HCT116 (cell line): ENCODE measurements at regions not wholly inside any gene's neighbourhood (a gene's known extent, or its start where the extent isn't known, plus 50 kb on each side); places are given as distances from the start of the nearest gene placed in this dataset.

Experiments used
- ATAC-seq: fragments of 200-7000 bp; cut with Tn5 transposase; 2 replicates; pipeline ENCODE4 v1.9.1; 2020; ENCODE audit warnings: mild to moderate bottlenecking, moderate library complexity
- BruUV-seq: library from RNA; stranded (reverse); fragments of 400-500 nt; replicated peaks from 2 replicates; lab custom pipeline; 2021; lab: Mats Ljungman, UMichigan
- CTCF ChIA-PET: fragments of 300-600 bp; sonication (Branson Sonifier 250); formaldehyde crosslinking; loops from one replicate; lab custom pipeline; 2021; ENCODE audit warnings: antibody characterized with exemption; lab: Charles Lee
- POLR2A ChIA-PET: fragments of 300-600, 350-600 bp; sonication (Branson Sonifier 250); formaldehyde crosslinking; loops from one replicate; lab custom pipeline; 2021; ENCODE audit warnings: antibody characterized with exemption; lab: Charles Lee
- RAD21 ChIA-PET, 2 experiments: fragments of 300-600 bp; sonication (Branson Sonifier 250); formaldehyde crosslinking; loops; one replicate each; lab custom pipeline; 2023; ENCODE audit warnings: low total read pairs in 2 of 2; ENCODE audit not compliant: uncharacterized antibody in 2 of 2, unreplicated experiment in 2 of 2, low non-redundant PET in 1 of 2; lab: Charles Lee
- DNase-seq: peaks from one replicate; pipeline ENCODE4 v3.0.0-alpha.2; 2010; ENCODE audit warnings: low read depth, low spot score
- H2AFZ ChIP-seq: fragments of 200-600 bp; shearing (Covaris generic), sonication (generic); 2 replicates; pipeline ENCODE4 v1.6.1; 2017; ENCODE audit warnings: low read depth, mixed run types, mixed read lengths, antibody characterized with exemption, low read length; ENCODE audit not compliant: poor library complexity, severe bottlenecking
- H3K27ac ChIP-seq: 2 replicates; pipeline ENCODE4 v1.5.1; 2012; ENCODE audit warnings: low read depth, low read length
- H3K27me3 ChIP-seq: fragments of 200-600 bp; sonication (generic); 2 replicates; pipeline ENCODE4 v1.6.1; 2016; ENCODE audit warnings: mixed run types, low read length, mixed read lengths; ENCODE audit not compliant: insufficient read depth
- H3K36me3 ChIP-seq, 2 experiments: fragments of 200-500 bp in 1 of 2; fragments of 200-600 bp in 1 of 2; sonication (Bioruptor generic) in 1 of 2; sonication (generic) in 1 of 2; 2 replicates each; pipeline versions ENCODE4 v1.5.1 to v1.6.1; 2014 to 2016; ENCODE audit warnings: low read length in 2 of 2, inconsistent platforms in 1 of 2, mixed read lengths in 1 of 2, mixed run types in 1 of 2; ENCODE audit not compliant: insufficient read depth in 2 of 2, control insufficient read depth in 1 of 2
- H3K4me1 ChIP-seq, 2 experiments: fragments of 200-600 bp in 1 of 2; sonication (generic) in 1 of 2; 2 replicates each; pipeline versions ENCODE4 v1.5.1 to v1.6.1; 2012 to 2017; ENCODE audit warnings: low read length in 2 of 2, inconsistent platforms in 1 of 2, mild to moderate bottlenecking in 1 of 2, mixed read lengths in 1 of 2, mixed run types in 1 of 2, moderate library complexity in 1 of 2; ENCODE audit not compliant: insufficient read depth in 2 of 2, control insufficient read depth in 1 of 2
- H3K4me2 ChIP-seq: fragments of 200-600 bp; sonication (generic); 2 replicates; pipeline ENCODE4 v1.6.1; 2017; ENCODE audit warnings: mixed run types, low read length, mixed read lengths
- H3K4me3 ChIP-seq, 2 experiments: fragments of 200-600 bp in 1 of 2; sonication (generic) in 1 of 2; replicated peaks in 1 of 2; 2 replicates each; pipeline ENCODE4 v1.5.1; 2011 to 2016; ENCODE audit warnings: low read length in 2 of 2, control low read depth in 1 of 2, low read depth in 1 of 2, mild to moderate bottlenecking in 1 of 2, mixed read lengths in 1 of 2, mixed run types in 1 of 2
- H3K79me2 ChIP-seq: fragments of 200-600 bp; sonication (generic); 2 replicates; pipeline ENCODE4 v1.6.1; 2017; ENCODE audit warnings: mild to moderate bottlenecking, mixed run types, low read length, moderate library complexity, mixed read lengths; ENCODE audit not compliant: insufficient read depth
- H3K9ac ChIP-seq: fragments of 200-600 bp; sonication (generic); 2 replicates; pipeline ENCODE4 v1.6.1; 2016; ENCODE audit warnings: low read length, mixed read lengths
- H3K9me2 ChIP-seq: fragments of 200-600 bp; sonication (generic), shearing (Covaris generic); 2 replicates; pipeline ENCODE4 v1.6.1; 2017; ENCODE audit warnings: mixed run types, mild to moderate bottlenecking, moderate library complexity; ENCODE audit not compliant: insufficient read depth
- H3K9me3 ChIP-seq, 2 experiments: fragments of 200-500 bp in 1 of 2; fragments of 200-600 bp in 1 of 2; sonication (Bioruptor generic) in 1 of 2; sonication (generic) in 1 of 2; 2 replicates each; pipeline ENCODE4 v1.6.1; 2014 to 2017; ENCODE audit warnings: low read length in 2 of 2, mixed read lengths in 2 of 2, inconsistent platforms in 1 of 2, low read depth in 1 of 2, mild to moderate bottlenecking in 1 of 2, mixed run types in 1 of 2, moderate library complexity in 1 of 2; ENCODE audit not compliant: control insufficient read depth in 1 of 2, insufficient read depth in 1 of 2
- H4K20me1 ChIP-seq: fragments of 200-600 bp; sonication (generic), shearing (Covaris generic); 2 replicates; pipeline ENCODE4 v1.6.1; 2017; ENCODE audit warnings: mixed run types, mild to moderate bottlenecking, moderate library complexity; ENCODE audit not compliant: insufficient read depth
- ATF3 ChIP-seq: IDR thresholded peaks from 2 replicates; pipeline ENCODE4 v1.6.1; 2012
- FOSL1 ChIP-seq: IDR thresholded peaks from 2 replicates; pipeline ENCODE4 v1.6.1; 2012; ENCODE audit warnings: low read depth
- POLR2AphosphoS5 ChIP-seq: IDR thresholded peaks from 2 replicates; pipeline ENCODE4 v1.6.1; 2011; ENCODE audit warnings: mild to moderate bottlenecking, low read depth, low read length, moderate library complexity
- RAD21 ChIP-seq: IDR thresholded peaks from 2 replicates; pipeline ENCODE4 v1.6.1; 2012; ENCODE audit warnings: low read depth, mild to moderate bottlenecking
- SRF ChIP-seq: IDR thresholded peaks from 2 replicates; pipeline ENCODE4 v1.6.1; 2012; ENCODE audit warnings: low read depth
- TCF7L2 ChIP-seq: IDR thresholded peaks from 2 replicates; pipeline ENCODE4 v1.7.0; 2011; ENCODE audit warnings: borderline replicate concordance, inconsistent platforms; ENCODE audit not compliant: insufficient read depth, insufficient read length; ENCODE audit errors: extremely low read depth
- ZBTB33 ChIP-seq: IDR thresholded peaks from 2 replicates; pipeline ENCODE4 v1.6.1; 2011; ENCODE audit warnings: mild to moderate bottlenecking, low read length, moderate library complexity; ENCODE audit not compliant: insufficient replicate concordance; ENCODE audit errors: extremely low read depth
- intact Hi-C: fragments of 100-400 bp; cut with micrococcal nuclease; formaldehyde crosslinking; loops from 2 replicates; pipeline ENCODE4 v1.10.0; 2022

GRCh38 chr22:17303840-17304779, 65.2 kb upstream of the CECR2 start:
- RAD21 ChIA-PET, result no interaction called here
- no peak overlapping the region for H3K27ac ChIP-seq
- TF ChIP-seq POLR2AphosphoS5 (no peak), ATF3 (no peak), SRF (no peak), ZBTB33 (no peak), FOSL1 (no peak), TCF7L2 (no peak), RAD21 (no peak)
- TF ChIP-seq, all 23 proteins: peak for 0
- H3K9ac ChIP-seq, result no peak overlapping the region
- no peak overlapping the region for H3K4me2 ChIP-seq
- no peak overlapping the region for H3K4me3 ChIP-seq
- no peak overlapping the region for H2AFZ ChIP-seq
- no peaks in the 10 kb centered on the region for H3K9me2 ChIP-seq
- no peaks in the 10 kb centered on the region for H3K36me3 ChIP-seq
- DNase-seq (no peak), ATAC-seq (no peak)
- no peaks in the 10 kb centered on the region for H3K27me3 ChIP-seq
- no peaks in the 10 kb centered on the region for H4K20me1 ChIP-seq
- intact Hi-C loops, result no loop called here
- ChIA-PET CTCF (no interaction called here), POLR2A (interaction anchor here (1.0 kb wide), 1 partner anchor 29 kb away, joined by 3 read pairs; no protein-coding TSS in a partner anchor)
- no peaks in the 10 kb centered on the region for H3K9me3 ChIP-seq
- no peaks in the 10 kb centered on the region for H3K79me2 ChIP-seq
- no TSS peak for BruUV-seq
- H3K4me1 ChIP-seq, result no peaks in the 10 kb centered on the region
